GM23248 (cell line): ENCODE measurements at regions not wholly inside any gene's neighbourhood (a gene's known extent, or its start where the extent isn't known, plus 50 kb on each side); places are given as distances from the start of the nearest gene placed in this dataset.

ENCODE experiments used
- DNase-seq: peaks from one replicate; pipeline ENCODE4 v3.0.0-alpha.2; 2015
- H2AFZ ChIP-seq: fragments of 200-600 bp; sonication (generic); 2 replicates; pipeline ENCODE4 v1.6.1; 2016; ENCODE audit warnings: antibody characterized with exemption
- H3F3A ChIP-seq: fragments of 200-600 bp; sonication (generic); 2 replicates; pipeline ENCODE4 v1.6.1; 2016; ENCODE audit warnings: mild to moderate bottlenecking, antibody characterized with exemption, mixed run types; ENCODE audit not compliant: insufficient read depth
- H3K27ac ChIP-seq: fragments of 200-600 bp; sonication (generic); 2 replicates; pipeline ENCODE4 v1.5.1; 2016; ENCODE audit warnings: mild to moderate bottlenecking
- H3K27me3 ChIP-seq: fragments of 200-600 bp; sonication (generic); replicated peaks from 2 replicates; pipeline ENCODE4 v1.6.1; 2016; ENCODE audit warnings: mild to moderate bottlenecking; ENCODE audit not compliant: insufficient read depth
- H3K36me3 ChIP-seq: fragments of 200-600 bp; sonication (generic); 2 replicates; pipeline ENCODE4 v1.6.1; 2016; ENCODE audit warnings: low read depth, mild to moderate bottlenecking
- H3K4me1 ChIP-seq: fragments of 200-600 bp; sonication (generic); 2 replicates; pipeline ENCODE4 v1.6.1; 2016; ENCODE audit warnings: mild to moderate bottlenecking; ENCODE audit not compliant: insufficient read depth
- H3K4me2 ChIP-seq: fragments of 200-600 bp; sonication (generic); one replicate; pipeline ENCODE4 v1.6.1; 2016; ENCODE audit warnings: mild to moderate bottlenecking; ENCODE audit not compliant: unreplicated experiment
- H3K4me3 ChIP-seq: fragments of 200-600 bp; sonication (generic); 2 replicates; pipeline ENCODE4 v1.5.1; 2016; ENCODE audit warnings: mild to moderate bottlenecking
- H3K79me2 ChIP-seq: fragments of 200-600 bp; sonication (generic); 2 replicates; pipeline ENCODE4 v1.6.1; 2016; ENCODE audit warnings: mild to moderate bottlenecking; ENCODE audit not compliant: insufficient read depth
- H3K9ac ChIP-seq: fragments of 200-600 bp; sonication (generic); 2 replicates; pipeline ENCODE4 v1.6.1; 2016; ENCODE audit warnings: mild to moderate bottlenecking
- H3K9me2 ChIP-seq: fragments of 200-600 bp; sonication (generic); 2 replicates; pipeline ENCODE4 v1.6.1; 2016; ENCODE audit warnings: mixed run types, mild to moderate bottlenecking, moderate library complexity; ENCODE audit not compliant: insufficient read depth
- H3K9me3 ChIP-seq: fragments of 200-600 bp; sonication (generic); one replicate; pipeline ENCODE4 v1.6.1; 2017; ENCODE audit warnings: low read depth
- H4K20me1 ChIP-seq: fragments of 200-600 bp; sonication (generic); 2 replicates; pipeline ENCODE4 v1.6.0; 2016; ENCODE audit not compliant: insufficient read depth
- EZH2 ChIP-seq: fragments of 200-600 bp; sonication (generic); IDR thresholded peaks from 2 replicates; pipeline ENCODE4 v1.6.1; 2018; ENCODE audit warnings: antibody characterized with exemption, mild to moderate bottlenecking; ENCODE audit not compliant: insufficient read depth, poor library complexity, severe bottlenecking
- EZH2phosphoT487 ChIP-seq: fragments of 200-600 bp; sonication (generic); IDR thresholded peaks from 2 replicates; pipeline ENCODE4 v1.6.1; 2018; ENCODE audit warnings: antibody characterized with exemption, moderate library complexity, mild to moderate bottlenecking, low read depth; ENCODE audit not compliant: insufficient read depth
- WGBS, 2 experiments: methylation state at CpG; one replicate each; pipeline ENCODE4 v1.1.6; 2015 to 2017; ENCODE audit warnings: low lambda C conversion rate in 2 of 2, low coverage in 1 of 2; ENCODE audit errors: missing lambda C conversion rate in 2 of 2; 5-methylcytosine and 5-hydroxymethylcytosine counted together
- in situ Hi-C: fragments of 300-500 bp; cut with MboI; formaldehyde crosslinking; loops from 2 replicates; pipeline ENCODE4 v1.15.0; 2020

GRCh38 chr2:176960736-176961520 is 251.7 kb upstream of the HNRNPA3 start:
- Histone ChIP-seq H4K20me1 (no peaks in the 10 kb centered on the region), H3K9me2 (no peaks in the 10 kb centered on the region), H3K4me3 (no peak overlapping the region), H3K4me2 (no peak overlapping the region), H3K79me2 (no peaks in the 10 kb centered on the region), H3K4me1 (no peaks in the 10 kb centered on the region), H3K36me3 (no peaks in the 10 kb centered on the region), H3K9ac (no peak overlapping the region), H2AFZ (no peak overlapping the region), H3K9me3 (no peaks in the 10 kb centered on the region), H3K27ac (no peak overlapping the region), H3F3A (no peaks in the 10 kb centered on the region), H3K27me3 (peaks cover 11% of the 10 kb centered on the region)
- WGBS, 2 experiments, result 35 to 40% methylated on average over 7 of the region's 7 CpGs
- no peak for DNase-seq
- in situ Hi-C loops, result no loop called here
- TF ChIP-seq EZH2phosphoT487, result no peak

DNA sequence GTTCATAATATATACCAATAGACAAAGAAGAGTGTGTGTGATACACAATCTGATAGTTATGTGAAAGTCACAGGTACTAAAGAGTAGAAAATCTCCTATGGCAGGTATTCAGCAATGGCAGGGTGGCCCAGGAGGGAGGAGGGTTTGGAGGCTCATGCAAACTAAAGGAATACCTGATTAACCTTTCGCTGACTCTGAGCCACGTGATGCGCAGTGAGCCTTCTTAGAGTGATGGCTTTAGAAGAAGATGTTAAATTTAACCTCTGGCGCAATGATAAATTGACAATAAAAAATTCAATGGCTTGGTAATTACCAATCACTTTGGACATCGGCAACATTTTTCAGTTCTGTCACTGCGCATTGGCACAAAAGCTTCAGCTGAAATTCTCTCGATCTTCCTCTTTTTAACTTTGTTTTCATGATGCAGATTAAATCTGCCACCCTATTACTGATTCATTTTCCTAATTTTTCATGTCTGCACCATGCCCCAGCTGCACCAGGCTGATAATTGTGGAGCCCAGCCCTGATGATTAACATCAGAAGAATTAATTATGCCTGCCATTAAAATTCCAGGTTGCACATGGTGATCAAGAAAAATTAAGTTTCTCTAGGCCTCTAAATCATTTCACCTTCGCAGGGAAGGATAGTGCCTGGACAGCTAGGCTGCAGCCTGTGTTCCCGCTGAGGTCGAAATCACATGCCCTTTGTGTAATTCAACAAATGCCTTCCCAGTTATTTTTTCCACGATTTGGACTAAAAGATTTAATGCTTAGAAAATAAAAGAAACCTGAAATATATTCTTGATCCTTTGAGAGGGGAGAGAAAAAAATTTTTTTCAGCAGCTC is 250.6 kb upstream of the HNRNPA3 start:
- Histone ChIP-seq H3K27ac (no peak overlapping the region), H3K79me2 (no peaks in the 10 kb centered on the region), H3K9me3 (no peaks in the 10 kb centered on the region), H3K4me1 (no peaks in the 10 kb centered on the region), H3K27me3 (peaks cover 11% of the 10 kb centered on the region), H3K9me2 (no peaks in the 10 kb centered on the region), H3K9ac (no peak overlapping the region), H2AFZ (no peak overlapping the region), H3K4me2 (no peak overlapping the region), H3K36me3 (no peaks in the 10 kb centered on the region), H3F3A (no peaks in the 10 kb centered on the region), H3K4me3 (no peak overlapping the region), H4K20me1 (no peaks in the 10 kb centered on the region)
- in situ Hi-C loops, result no loop called here
- TF ChIP-seq EZH2 (no peak), EZH2phosphoT487 (no peak)
- WGBS, 2 experiments, result 58 to 61% methylated on average over 11 of the region's 11 CpGs
- DNase-seq, result no peak

DNA sequence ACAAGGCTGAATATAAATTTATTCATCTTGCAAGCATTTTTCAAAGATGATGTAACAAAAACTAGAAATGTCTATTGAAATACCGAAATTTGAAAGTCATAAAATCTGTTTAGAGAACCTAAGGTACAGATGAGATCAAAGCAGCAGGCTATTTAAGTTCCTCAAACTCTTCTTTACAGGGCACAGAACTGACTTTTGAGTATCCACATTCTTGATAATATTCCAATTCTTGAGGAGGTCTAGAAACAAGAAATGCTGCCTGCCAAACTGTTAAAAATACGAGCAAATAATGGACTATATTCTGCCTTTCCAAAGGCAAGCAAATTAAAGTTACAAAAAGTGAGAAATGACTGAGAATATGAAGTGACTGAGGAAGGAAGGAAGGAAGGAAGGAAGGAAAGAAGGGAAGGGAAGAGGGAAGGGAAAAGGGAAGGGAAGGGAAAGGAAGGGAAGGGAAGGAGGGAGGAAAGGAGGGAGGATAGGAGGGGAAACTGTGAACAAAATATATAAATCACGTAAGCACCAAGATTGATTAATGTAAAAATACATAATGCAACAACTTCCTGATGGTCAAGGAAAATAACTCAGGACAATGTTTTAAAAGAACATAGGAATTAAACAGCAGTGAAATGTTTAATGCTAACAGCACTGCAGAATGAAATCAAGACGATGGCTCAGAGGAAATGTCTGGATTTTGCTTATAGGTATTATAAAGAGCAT is 248.9 kb upstream of the HNRNPA3 start:
- H3K4me3 ChIP-seq, result no peak overlapping the region
- no peaks in the 10 kb centered on the region for H3K79me2 ChIP-seq
- H3K9me3 ChIP-seq, result no peaks in the 10 kb centered on the region
- peaks cover 11% of the 10 kb centered on the region for H3K27me3 ChIP-seq
- H3K4me1 ChIP-seq, result no peaks in the 10 kb centered on the region
- H3K9me2 ChIP-seq, result no peaks in the 10 kb centered on the region
- no peak overlapping the region for H2AFZ ChIP-seq
- H3K36me3 ChIP-seq, result no peaks in the 10 kb centered on the region
- DNase-seq, result no peak
- H4K20me1 ChIP-seq, result no peaks in the 10 kb centered on the region
- H3F3A ChIP-seq, result no peaks in the 10 kb centered on the region
- no peak overlapping the region for H3K9ac ChIP-seq
- TF ChIP-seq EZH2phosphoT487 (no peak), EZH2 (no peak)
- H3K27ac ChIP-seq, result no peak overlapping the region
- in situ Hi-C loops, result no loop called here
- H3K4me2 ChIP-seq, result no peak overlapping the region
- WGBS, 2 experiments, result 26 to 27% methylated on average over 4 of the region's 4 CpGs

GRCh38 chr2:176967911-176968450 is 244.6 kb upstream of the HNRNPA3 start:
- in situ Hi-C loops, result no loop called here
- Histone ChIP-seq H3K4me3 (no peak overlapping the region), H2AFZ (no peak overlapping the region), H3F3A (no peaks in the 10 kb centered on the region), H3K9ac (no peak overlapping the region), H3K27me3 (peaks cover 3% of the 10 kb centered on the region; the same call in 1 of the 2 replicates), H3K36me3 (no peaks in the 10 kb centered on the region), H3K9me2 (no peaks in the 10 kb centered on the region), H3K4me2 (no peak overlapping the region), H4K20me1 (no peaks in the 10 kb centered on the region), H3K4me1 (no peaks in the 10 kb centered on the region), H3K9me3 (no peaks in the 10 kb centered on the region), H3K27ac (no peak overlapping the region), H3K79me2 (no peaks in the 10 kb centered on the region)
- DNase-seq, result no peak
- TF ChIP-seq EZH2phosphoT487, result no peak
- TF ChIP-seq EZH2, result no peak
